IMR-90 (cell line): ENCODE measurements at regions not wholly inside any gene's neighbourhood (a gene's known extent, or its start where the extent isn't known, plus 50 kb on each side); places are given as distances from the start of the nearest gene placed in this dataset.

ENCODE experiments used
- ATAC-seq: fragments of 200-7000 bp; cut with Tn5 transposase; 2 replicates; pipeline ENCODE4 v1.9.1; 2020; ENCODE audit warnings: low read depth, mild to moderate bottlenecking, moderate library complexity
- BruUV-seq: library from RNA; stranded (reverse); fragments of 400-500 nt; replicated peaks from 2 replicates; lab custom pipeline; 2021; lab: Mats Ljungman, UMichigan
- CTCF ChIA-PET: fragments of 300-600 bp; formaldehyde crosslinking; extraction: SDS; loops from one replicate; lab custom pipeline; 2021; ENCODE audit warnings: antibody characterized with exemption; lab: Yijun Ruan, JAX
- POLR2A ChIA-PET: fragments of 300-600 bp; sonication (Branson Sonifier 250); formaldehyde crosslinking; loops from one replicate; lab custom pipeline; 2022; ENCODE audit warnings: antibody characterized with exemption; ENCODE audit not compliant: unreplicated experiment; lab: Charles Lee
- DNase-seq: peaks from one replicate; pipeline ENCODE4 v3.0.0; 2013
- H2AFZ ChIP-seq: replicated peaks from 2 replicates; pipeline ENCODE3; 2013; ENCODE audit warnings: low read length, mild to moderate bottlenecking; ENCODE audit not compliant: poor library complexity
- H2AK5ac ChIP-seq: 2 replicates; pipeline ENCODE4 v1.6.1; 2013; ENCODE audit warnings: low read depth, low read length, inconsistent platforms
- H2AK9ac ChIP-seq: replicated peaks from 2 replicates; pipeline ENCODE3; 2013; ENCODE audit warnings: mild to moderate bottlenecking, low read depth, low read length, moderate library complexity; ENCODE audit not compliant: poor library complexity
- H2BK120ac ChIP-seq: 2 replicates; pipeline ENCODE4 v1.6.1; 2013; ENCODE audit warnings: low read depth, low read length, inconsistent platforms
- H2BK15ac ChIP-seq: 3 replicates; pipeline ENCODE4 v1.6.1; 2013; ENCODE audit warnings: low read depth, low read length, inconsistent platforms
- H2BK20ac ChIP-seq: 2 replicates; pipeline ENCODE4 v1.6.1; 2013; ENCODE audit warnings: low read depth, mild to moderate bottlenecking, inconsistent platforms, low read length, moderate library complexity
- H2BK5ac ChIP-seq: 2 replicates; pipeline ENCODE4 v1.6.1; 2013; ENCODE audit warnings: mild to moderate bottlenecking, low read depth, low read length, inconsistent platforms; ENCODE audit not compliant: poor library complexity, severe bottlenecking
- H3K14ac ChIP-seq: replicated peaks from 2 replicates; pipeline ENCODE4 v1.6.1; 2013; ENCODE audit warnings: low read depth, low read length, inconsistent platforms
- H3K18ac ChIP-seq: 2 replicates; pipeline ENCODE4 v1.6.1; 2013; ENCODE audit warnings: low read depth, low read length, control low read depth
- H3K23ac ChIP-seq: 2 replicates; pipeline ENCODE4 v1.6.1; 2013; ENCODE audit warnings: low read depth, low read length, inconsistent platforms
- H3K27ac ChIP-seq: 2 replicates; pipeline ENCODE4 v1.5.1; 2013; ENCODE audit warnings: mild to moderate bottlenecking, control low read depth, low read length; ENCODE audit not compliant: insufficient read depth
- H3K27me3 ChIP-seq: 2 replicates; pipeline ENCODE4 v1.6.1; 2013; ENCODE audit warnings: low read length; ENCODE audit not compliant: control insufficient read depth, insufficient read depth
- H3K36me3 ChIP-seq: 2 replicates; pipeline ENCODE4 v1.6.1; 2013; ENCODE audit warnings: low read length, mixed read lengths; ENCODE audit not compliant: control insufficient read depth, insufficient read depth
- H3K4ac ChIP-seq: 2 replicates; pipeline ENCODE4 v1.6.1; 2013; ENCODE audit warnings: low read depth, low read length, inconsistent platforms
- H3K4me1 ChIP-seq: 2 replicates; pipeline ENCODE4 v1.6.1; 2013; ENCODE audit warnings: low read length, mixed read lengths; ENCODE audit not compliant: control insufficient read depth, insufficient read depth
- H3K4me2 ChIP-seq: 2 replicates; pipeline ENCODE4 v1.6.1; 2013; ENCODE audit warnings: low read depth, mild to moderate bottlenecking, control low read depth, low read length, moderate library complexity
- H3K4me3 ChIP-seq: 2 replicates; pipeline ENCODE4 v1.5.1; 2013; ENCODE audit warnings: low read depth, mild to moderate bottlenecking, control low read depth, low read length, moderate library complexity; ENCODE audit not compliant: insufficient read depth
- H3K56ac ChIP-seq: 2 replicates; pipeline ENCODE4 v1.6.1; 2013; ENCODE audit warnings: low read length, inconsistent platforms; ENCODE audit not compliant: insufficient read depth; ENCODE audit errors: extremely low read depth
- H3K79me1 ChIP-seq, 2 experiments: 2 replicates each; pipeline ENCODE4 v1.6.1; 2013; ENCODE audit warnings: low read length in 2 of 2, inconsistent platforms in 1 of 2, low read depth in 1 of 2
- H3K9ac ChIP-seq: 2 replicates; pipeline ENCODE4 v1.6.1; 2013; ENCODE audit warnings: low read depth, low read length, control low read depth
- H3K9me1 ChIP-seq: 2 replicates; pipeline ENCODE4 v1.6.1; 2013; ENCODE audit warnings: low read length, inconsistent platforms; ENCODE audit not compliant: insufficient read depth
- H3K9me3 ChIP-seq: 2 replicates; pipeline ENCODE4 v1.6.1; 2013; ENCODE audit warnings: low read length; ENCODE audit not compliant: control insufficient read depth, insufficient read depth
- H4K20me1 ChIP-seq: 2 replicates; pipeline ENCODE4 v1.6.1; 2013; ENCODE audit warnings: low read length, inconsistent platforms; ENCODE audit not compliant: insufficient read depth
- H4K5ac ChIP-seq: 2 replicates; pipeline ENCODE4 v1.6.1; 2013; ENCODE audit warnings: mild to moderate bottlenecking, low read depth, low read length, control low read depth
- H4K8ac ChIP-seq, 2 experiments: 2 replicates each; pipeline ENCODE4 v1.6.1; 2013; ENCODE audit warnings: low read depth in 2 of 2, low read length in 2 of 2, control low read depth in 1 of 2, inconsistent platforms in 1 of 2
- H4K91ac ChIP-seq: 2 replicates; pipeline ENCODE4 v1.6.1; 2013; ENCODE audit warnings: low read depth, low read length, inconsistent platforms; ENCODE audit not compliant: insufficient read depth
- BHLHE40 ChIP-seq: fragments of 150-350 bp; IDR thresholded peaks from 2 replicates; pipeline ENCODE4 v1.6.1; 2016; ENCODE audit warnings: mild to moderate bottlenecking, low read depth, low read length
- CEBPB ChIP-seq: IDR thresholded peaks from 2 replicates; pipeline ENCODE4 v1.6.1; 2012; ENCODE audit warnings: low read depth, low read length, improper control_type of control experiment
- CHD1 ChIP-seq: IDR thresholded peaks from 2 replicates; pipeline ENCODE4 v1.6.1; 2012; ENCODE audit warnings: low read depth, low read length, improper control_type of control experiment
- FOS ChIP-seq: fragments of 150-350 bp; IDR thresholded peaks from 2 replicates; pipeline ENCODE4 v1.6.1; 2016; ENCODE audit warnings: low read depth, low read length
- MAZ ChIP-seq: IDR thresholded peaks from 2 replicates; pipeline ENCODE4 v1.6.1; 2012; ENCODE audit warnings: low read depth, mild to moderate bottlenecking, low read length, improper control_type of control experiment, moderate library complexity, borderline replicate concordance
- MXI1 ChIP-seq: IDR thresholded peaks from 2 replicates; pipeline ENCODE4 v1.6.1; 2012; ENCODE audit warnings: low read depth, mild to moderate bottlenecking, low read length, moderate library complexity, borderline replicate concordance
- RCOR1 ChIP-seq: IDR thresholded peaks from 2 replicates; pipeline ENCODE4 v1.6.1; 2012; ENCODE audit warnings: mild to moderate bottlenecking, low read length, improper control_type of control experiment; ENCODE audit not compliant: insufficient replicate concordance
- WGBS, 2 experiments: methylation state at CpG; one replicate each; pipeline versions ENCODE4 v1.1.5 to v1.1.7; 2013; ENCODE audit warnings: missing lambda C conversion rate in 2 of 2; ENCODE audit not compliant: insufficient read length in 1 of 2; ENCODE audit errors: extremely low coverage in 2 of 2; 5-methylcytosine and 5-hydroxymethylcytosine counted together
- dilution Hi-C: fragments of 300-500 bp; cut with HindIII; formaldehyde crosslinking; loops from one replicate; pipeline ENCODE4 v1.14.3; 2018; ENCODE audit warnings: low sequenced_read_pairs; ENCODE audit not compliant: unreplicated experiment
- in situ Hi-C: fragments of 300-500 bp; cut with MboI; formaldehyde crosslinking; loops from 3 replicates; pipeline ENCODE4 v1.14.3; 2019; ENCODE audit warnings: low sequenced_read_pairs, inconsistent platforms, mixed read lengths
- intact Hi-C: fragments of 100-400 bp; cut with micrococcal nuclease; formaldehyde crosslinking; loops from 2 replicates; pipeline ENCODE4 v1.10.0; 2022
- TF ChIP-seq, protein P1 (sequence below): fragments of 150-350 bp; IDR thresholded peaks from 2 replicates; pipeline ENCODE4 v1.6.1; 2017; ENCODE audit warnings: mild to moderate bottlenecking, antibody characterized with exemption, low read length, low read depth

DNA sequence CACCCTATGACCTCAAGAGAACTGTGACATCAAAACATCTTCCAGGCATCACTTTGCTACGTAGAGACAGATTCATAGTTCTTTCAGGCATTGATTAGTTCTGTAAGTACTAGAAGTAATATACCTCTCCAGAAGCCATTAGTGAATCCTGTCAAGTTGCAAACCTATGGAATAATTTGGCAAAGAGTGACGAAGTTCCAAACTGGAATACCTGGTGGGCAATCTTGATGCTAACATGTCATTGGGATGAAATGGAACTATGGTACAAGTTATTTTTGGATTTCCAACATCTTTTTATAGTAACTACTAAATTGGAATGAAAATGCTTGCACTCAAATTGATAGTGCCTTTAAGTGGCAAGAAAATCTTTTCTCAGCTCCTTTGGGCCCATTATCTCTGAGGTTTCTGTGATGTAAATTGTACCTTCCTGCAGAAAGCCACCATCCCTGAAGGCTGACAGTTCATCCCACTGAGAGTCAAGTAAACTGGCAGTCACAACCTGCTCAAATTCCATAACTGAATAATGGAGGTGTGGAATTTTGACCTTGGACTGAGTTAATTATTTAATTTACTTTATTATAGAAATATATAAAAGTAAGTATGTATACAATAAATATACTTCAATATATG lies 435.5 kb downstream of the DTWD2 start:
- peaks cover 2% of the 10 kb centered on the region; the same call in 1 of the 2 replicates for H3K9me3 ChIP-seq
- WGBS, 2 experiments = no CpG with 5 or more reads among the region's 2 CpGs
- no peak overlapping the region for H2BK15ac ChIP-seq
- H3K4ac ChIP-seq = no peak overlapping the region
- no peaks in the 10 kb centered on the region for H3K9me1 ChIP-seq
- H3K36me3 ChIP-seq = no peaks in the 10 kb centered on the region
- no TSS peak for BruUV-seq
- no peak overlapping the region for H4K91ac ChIP-seq
- H3K9ac ChIP-seq = no peak overlapping the region
- H3K18ac ChIP-seq = no peak overlapping the region
- H3K14ac ChIP-seq = no peak overlapping the region
- no peaks in the 10 kb centered on the region for H4K20me1 ChIP-seq
- H2AFZ ChIP-seq = no peak overlapping the region
- no peak overlapping the region for H4K5ac ChIP-seq
- H3K23ac ChIP-seq = no peak overlapping the region
- in situ Hi-C loops = no loop called here
- ChIA-PET POLR2A (no interaction called here), CTCF (no interaction called here)
- H2BK5ac ChIP-seq = no peak overlapping the region
- H4K8ac ChIP-seq = no peak overlapping the region
- no peak overlapping the region for H2BK120ac ChIP-seq
- H3K27ac ChIP-seq = no peak overlapping the region
- no peak overlapping the region for H3K4me3 ChIP-seq
- H3K79me1 ChIP-seq = no peaks in the 10 kb centered on the region
- no peaks in the 10 kb centered on the region for H3K27me3 ChIP-seq
- TF ChIP-seq CHD1 = no peak
- no peak for TF ChIP-seq RCOR1
- TF ChIP-seq FOS = no peak
- TF ChIP-seq, protein P1, sequence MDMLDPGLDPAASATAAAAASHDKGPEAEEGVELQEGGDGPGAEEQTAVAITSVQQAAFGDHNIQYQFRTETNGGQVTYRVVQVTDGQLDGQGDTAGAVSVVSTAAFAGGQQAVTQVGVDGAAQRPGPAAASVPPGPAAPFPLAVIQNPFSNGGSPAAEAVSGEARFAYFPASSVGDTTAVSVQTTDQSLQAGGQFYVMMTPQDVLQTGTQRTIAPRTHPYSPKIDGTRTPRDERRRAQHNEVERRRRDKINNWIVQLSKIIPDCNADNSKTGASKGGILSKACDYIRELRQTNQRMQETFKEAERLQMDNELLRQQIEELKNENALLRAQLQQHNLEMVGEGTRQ = no peak
- no peak for TF ChIP-seq CEBPB
- TF ChIP-seq MAZ = no peak
- TF ChIP-seq MXI1 = no peak
- no peak for TF ChIP-seq BHLHE40
- H3K56ac ChIP-seq = no peak overlapping the region
- intact Hi-C loops = no loop called here
- no peak overlapping the region for H3K4me2 ChIP-seq
- H3K4me1 ChIP-seq = no peaks in the 10 kb centered on the region
- DNase-seq (no peak), ATAC-seq (no peak)
- dilution Hi-C loops = no loop called here
- H2AK5ac ChIP-seq = no peak overlapping the region
- no peak overlapping the region for H2AK9ac ChIP-seq
- no peak overlapping the region for H2BK20ac ChIP-seq
